Panc1 (cell line): ENCODE measurements at regions not wholly inside any gene's neighbourhood (a gene's known extent, or its start where the extent isn't known, plus 50 kb on each side); places are given as distances from the start of the nearest gene placed in this dataset.

ENCODE experiments used
- ATAC-seq: fragments of 200-7000 bp; cut with Tn5 transposase; 2 replicates; pipeline ENCODE4 v1.9.1; 2020; ENCODE audit warnings: mild to moderate bottlenecking, moderate library complexity
- BruUV-seq: library from RNA; stranded (reverse); fragments of 400-500 nt; replicated peaks from 2 replicates; lab custom pipeline; 2021; lab: Mats Ljungman, UMichigan
- CTCF ChIA-PET: fragments of 300-600 bp; sonication (Branson Sonifier 250); formaldehyde crosslinking; loops from one replicate; lab custom pipeline; 2022; ENCODE audit warnings: antibody characterized with exemption; lab: Charles Lee
- POLR2A ChIA-PET: fragments of 300-600 bp; sonication (Branson Sonifier 250); formaldehyde crosslinking; loops from one replicate; lab custom pipeline; 2022; ENCODE audit warnings: antibody characterized with exemption; lab: Charles Lee
- DNase-seq: peaks from one replicate; pipeline ENCODE4 v3.0.0-alpha.2; 2010; ENCODE audit warnings: low read depth, low spot score
- H3K27ac ChIP-seq: 2 replicates; pipeline ENCODE4 v1.5.1; 2011; ENCODE audit warnings: mild to moderate bottlenecking, low read length, inconsistent platforms
- H3K27me3 ChIP-seq: fragments of 200-500 bp; sonication (Bioruptor generic); 2 replicates; pipeline ENCODE4 v1.6.0; 2014; ENCODE audit warnings: low read length, inconsistent platforms; ENCODE audit not compliant: control insufficient read depth, insufficient read depth
- H3K36me3 ChIP-seq: fragments of 200-500 bp; sonication (Bioruptor generic); 2 replicates; pipeline ENCODE4 v1.5.1; 2014; ENCODE audit warnings: inconsistent platforms, mild to moderate bottlenecking, low read length, moderate library complexity; ENCODE audit not compliant: control insufficient read depth, insufficient read depth
- H3K4me1 ChIP-seq: 2 replicates; pipeline ENCODE4 v1.5.1; 2011; ENCODE audit warnings: inconsistent platforms, mild to moderate bottlenecking, low read length, moderate library complexity; ENCODE audit not compliant: control insufficient read depth, insufficient read depth
- H3K4me3 ChIP-seq, 2 experiments: 2 replicates each; pipeline ENCODE4 v1.5.1; 2011 to 2012; ENCODE audit warnings: low read depth in 2 of 2, low read length in 2 of 2, mild to moderate bottlenecking in 2 of 2, inconsistent platforms in 1 of 2, moderate library complexity in 1 of 2
- H3K9me3 ChIP-seq: fragments of 200-500 bp; sonication (Bioruptor generic); 2 replicates; pipeline ENCODE4 v1.5.1; 2014; ENCODE audit warnings: low read depth, mild to moderate bottlenecking, inconsistent platforms, low read length, moderate library complexity; ENCODE audit not compliant: control insufficient read depth, insufficient read depth
- POLR2AphosphoS5 ChIP-seq: IDR thresholded peaks from 2 replicates; pipeline ENCODE4 v1.6.1; 2012; ENCODE audit warnings: mild to moderate bottlenecking, low read depth, low read length, moderate library complexity
- REST ChIP-seq, 2 experiments: IDR thresholded peaks; 2 replicates each; pipeline ENCODE4 v1.6.1; 2011 to 2012; ENCODE audit warnings: low read depth in 2 of 2, control low read depth in 1 of 2, low read length in 1 of 2, mild to moderate bottlenecking in 1 of 2, moderate library complexity in 1 of 2; ENCODE audit not compliant: insufficient read depth in 1 of 2
- SIN3A ChIP-seq: IDR thresholded peaks from 2 replicates; pipeline ENCODE4 v1.6.1; 2012; ENCODE audit warnings: low read depth, mild to moderate bottlenecking, low read length, moderate library complexity, borderline replicate concordance; ENCODE audit not compliant: insufficient read depth
- TCF7L2 ChIP-seq: IDR thresholded peaks from 2 replicates; pipeline ENCODE4 v1.6.1; 2011; ENCODE audit warnings: mild to moderate bottlenecking, low read depth, low read length, inconsistent platforms
- in situ Hi-C: cut with HindIII; loops from 2 replicates; pipeline ENCODE4 v1.10.0; 2016; ENCODE audit warnings: low sequenced_read_pairs, low pct_unique_long_range_greater_than_20kb
- intact Hi-C: fragments of 100-400 bp; cut with micrococcal nuclease; formaldehyde crosslinking; loops from one replicate; pipeline ENCODE4 v1.10.0; 2022; ENCODE audit not compliant: unreplicated experiment
- TF ChIP-seq, protein P1 (sequence below): fragments of 450-650 bp; IDR thresholded peaks from 2 replicates; pipeline ENCODE4 v1.5.1; 2017; ENCODE audit warnings: mild to moderate bottlenecking

DNA sequence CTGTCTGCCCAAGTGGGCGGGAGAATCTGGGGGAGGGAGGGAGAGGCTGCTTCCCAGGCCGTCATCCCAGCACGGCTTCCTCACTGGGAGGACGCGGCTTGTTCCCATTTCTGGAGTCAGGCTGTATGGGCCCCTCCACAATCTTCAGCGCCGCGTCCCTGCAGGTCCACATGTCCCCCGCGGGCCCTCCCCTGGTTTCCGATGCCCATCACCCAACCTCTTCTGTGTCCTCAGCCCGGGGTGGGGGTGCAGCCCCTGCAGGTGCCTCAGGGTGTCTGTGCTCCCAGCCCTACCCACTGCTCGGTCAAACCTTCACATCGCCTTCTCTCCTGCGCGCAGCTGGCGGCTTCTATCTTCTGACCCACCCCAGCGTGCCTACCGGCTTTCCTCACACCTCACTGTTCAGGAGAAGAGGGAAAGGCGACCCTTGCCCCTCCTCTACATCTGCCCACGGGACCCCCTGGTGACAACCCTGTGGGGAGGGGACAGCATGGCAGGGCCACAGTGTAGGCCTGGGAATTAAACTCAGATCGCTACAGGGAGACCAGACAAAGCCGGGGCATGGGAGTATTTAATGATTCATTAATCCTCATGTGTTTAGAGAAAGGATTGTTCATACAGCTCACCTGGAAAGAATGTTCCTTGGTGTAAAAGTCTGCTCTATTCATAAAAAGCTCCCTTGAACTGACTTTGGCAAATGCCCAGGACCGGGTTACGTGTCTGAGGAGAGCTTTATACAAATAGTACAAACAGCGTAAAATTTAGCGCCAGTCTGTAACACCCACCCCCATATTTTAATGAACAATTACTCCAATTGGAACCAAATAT, 145.1 kb downstream of the IRX1 start:
- CTCF ChIA-PET: no interaction called here
- no TSS peak for BruUV-seq
- no peaks in the 10 kb centered on the region for H3K36me3 ChIP-seq
- ATAC-seq (no peak), DNase-seq (no peak)
- no peaks in the 10 kb centered on the region for H3K27me3 ChIP-seq
- no peak overlapping the region for H3K27ac ChIP-seq
- no peak for TF ChIP-seq SIN3A
- TF ChIP-seq, protein P1, sequence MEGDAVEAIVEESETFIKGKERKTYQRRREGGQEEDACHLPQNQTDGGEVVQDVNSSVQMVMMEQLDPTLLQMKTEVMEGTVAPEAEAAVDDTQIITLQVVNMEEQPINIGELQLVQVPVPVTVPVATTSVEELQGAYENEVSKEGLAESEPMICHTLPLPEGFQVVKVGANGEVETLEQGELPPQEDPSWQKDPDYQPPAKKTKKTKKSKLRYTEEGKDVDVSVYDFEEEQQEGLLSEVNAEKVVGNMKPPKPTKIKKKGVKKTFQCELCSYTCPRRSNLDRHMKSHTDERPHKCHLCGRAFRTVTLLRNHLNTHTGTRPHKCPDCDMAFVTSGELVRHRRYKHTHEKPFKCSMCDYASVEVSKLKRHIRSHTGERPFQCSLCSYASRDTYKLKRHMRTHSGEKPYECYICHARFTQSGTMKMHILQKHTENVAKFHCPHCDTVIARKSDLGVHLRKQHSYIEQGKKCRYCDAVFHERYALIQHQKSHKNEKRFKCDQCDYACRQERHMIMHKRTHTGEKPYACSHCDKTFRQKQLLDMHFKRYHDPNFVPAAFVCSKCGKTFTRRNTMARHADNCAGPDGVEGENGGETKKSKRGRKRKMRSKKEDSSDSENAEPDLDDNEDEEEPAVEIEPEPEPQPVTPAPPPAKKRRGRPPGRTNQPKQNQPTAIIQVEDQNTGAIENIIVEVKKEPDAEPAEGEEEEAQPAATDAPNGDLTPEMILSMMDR: no peak
- TF ChIP-seq REST (IDR thresholded peaks at IDR 0.05; ENCODE audit: insufficient read depth in 1 of 2, low read depth in 2 of 2, low read length in 1 of 2): no peak
- no peak for TF ChIP-seq POLR2AphosphoS5
- in situ Hi-C loops (no loop called here), intact Hi-C loops (no loop called here)
- no peaks in the 10 kb centered on the region for H3K4me1 ChIP-seq
- POLR2A ChIA-PET: no interaction called here
- H3K9me3 ChIP-seq: no peaks in the 10 kb centered on the region
- H3K4me3 ChIP-seq: no peak overlapping the region

GRCh38 chr5:3741374-3741770, 145.7 kb downstream of the IRX1 start:
- ChIA-PET POLR2A (no interaction called here), CTCF (no interaction called here)
- H3K4me3 ChIP-seq: no peak overlapping the region
- in situ Hi-C loops (no loop called here), intact Hi-C loops (no loop called here)
- H3K27ac ChIP-seq: no peak overlapping the region
- no peaks in the 10 kb centered on the region for H3K27me3 ChIP-seq
- H3K4me1 ChIP-seq: no peaks in the 10 kb centered on the region
- no peaks in the 10 kb centered on the region for H3K36me3 ChIP-seq
- TF ChIP-seq TCF7L2: no peak
- TF ChIP-seq, protein P1: no peak
- TF ChIP-seq SIN3A: no peak
- no peak for TF ChIP-seq POLR2AphosphoS5
- no peak for TF ChIP-seq REST (IDR thresholded peaks at IDR 0.05; ENCODE audit: insufficient read depth in 1 of 2, low read depth in 2 of 2, low read length in 1 of 2)
- DNase-seq (no peak), ATAC-seq (no peak)
- no peaks in the 10 kb centered on the region for H3K9me3 ChIP-seq
- no TSS peak for BruUV-seq
